Nephron (organoid): ENCODE measurements at regions not wholly inside any gene's neighbourhood (a gene's known extent, or its start where the extent isn't known, plus 50 kb on each side); places are given as distances from the start of the nearest gene placed in this dataset.
"Not testable (repeated sequence)": the region's sequence is repeated elsewhere in the genome, so short reads cannot be mapped to it uniquely, and the experiment has no call there.

Experiments
- H3K27ac Mint-ChIP-seq, 3 experiments: 2 replicates each; pipeline ENCODE4 v1.8.0; 2020; ENCODE audit warnings: mixed read lengths in 3 of 3, mild to moderate bottlenecking in 2 of 3, moderate library complexity in 1 of 3
- H3K27me3 Mint-ChIP-seq: 2 replicates; pipeline ENCODE4 v1.8.0; 2021; ENCODE audit warnings: low read depth, mild to moderate bottlenecking, moderate library complexity, mixed read lengths
- H3K36me3 Mint-ChIP-seq: 2 replicates; pipeline ENCODE4 v1.8.0; 2020; ENCODE audit warnings: low read depth, mixed read lengths
- H3K4me1 Mint-ChIP-seq: 2 replicates; pipeline ENCODE4 v1.8.0; 2020; ENCODE audit warnings: mixed read lengths
- H3K4me3 Mint-ChIP-seq, 3 experiments: 2 replicates each; pipeline ENCODE4 v1.8.0; 2020; ENCODE audit warnings: mild to moderate bottlenecking in 3 of 3, mixed read lengths in 3 of 3, moderate library complexity in 2 of 3
- H3K9me3 Mint-ChIP-seq: 2 replicates; pipeline ENCODE4 v1.8.0; 2020; ENCODE audit warnings: mixed read lengths
- CTCF ChIP-seq, 3 experiments: fragments of 200-600 bp; sonication (generic); IDR thresholded peaks; one replicate each; pipeline ENCODE4 v1.5.0; 2021; ENCODE audit warnings: antibody characterized with exemption in 3 of 3; ENCODE audit not compliant: unreplicated experiment in 3 of 3

- no peak for TF ChIP-seq CTCF (IDR thresholded peaks at IDR 0.05; ENCODE audit: unreplicated experiment in 3 of 3)
- Mint-ChIP-seq H3K36me3 (no peaks in the 10 kb centered on the region), H3K27ac (peak overlapping the region in 1 of 3 experiments; percentile 81), H3K27me3 (peaks cover 5% of the 10 kb centered on the region), H3K4me3 (no peak overlapping the region), H3K9me3 (no peaks in the 10 kb centered on the region), H3K4me1 (peaks cover 26% of the 10 kb centered on the region)
Observed at GRCh38 chr4:102405821-102406401, 60.6 kb upstream of the SLC39A8 start.

GRCh38 chr4:102410884-102411283 lies 65.6 kb upstream of the SLC39A8 start:
- H3K27ac Mint-ChIP-seq, H3K9me3 Mint-ChIP-seq, H3K4me3 Mint-ChIP-seq, H3K27me3 Mint-ChIP-seq, H3K4me1 Mint-ChIP-seq, H3K36me3 Mint-ChIP-seq: not testable (repeated sequence)

GRCh38 chr4:102411408-102411807 lies 66.1 kb upstream of the SLC39A8 start:
- H3K9me3 Mint-ChIP-seq = no peaks in the 10 kb centered on the region
- peaks cover 1% of the 10 kb centered on the region for H3K4me1 Mint-ChIP-seq
- H3K27ac Mint-ChIP-seq = no peak overlapping the region
- peaks cover 7% of the 10 kb centered on the region for H3K27me3 Mint-ChIP-seq
- TF ChIP-seq CTCF (IDR thresholded peaks at IDR 0.05; ENCODE audit: unreplicated experiment in 3 of 3) = no peak
- H3K4me3 Mint-ChIP-seq = no peak overlapping the region
- H3K36me3 Mint-ChIP-seq = no peaks in the 10 kb centered on the region

- peaks cover 3% of the 10 kb centered on the region for H3K27me3 Mint-ChIP-seq
- no peaks in the 10 kb centered on the region for H3K36me3 Mint-ChIP-seq
- H3K4me3 Mint-ChIP-seq = no peak overlapping the region
- H3K4me1 Mint-ChIP-seq = no peaks in the 10 kb centered on the region
- no peak for TF ChIP-seq CTCF (IDR thresholded peaks at IDR 0.05; ENCODE audit: unreplicated experiment in 3 of 3)
- H3K9me3 Mint-ChIP-seq = no peaks in the 10 kb centered on the region
- H3K27ac Mint-ChIP-seq = no peak overlapping the region
Observed at GRCh38 chr4:102416765-102417164, 71.5 kb upstream of the SLC39A8 start.

GRCh38 chr4:102420563-102421398 lies 75.5 kb upstream of the SLC39A8 start:
- no peaks in the 10 kb centered on the region for H3K4me1 Mint-ChIP-seq

GRCh38 chr4:102422843-102423242 lies 77.6 kb upstream of the SLC39A8 start:
- H3K9me3 Mint-ChIP-seq = peaks cover 12% of the 10 kb centered on the region
- H3K27me3 Mint-ChIP-seq = no peaks in the 10 kb centered on the region
- H3K4me1 Mint-ChIP-seq = no peaks in the 10 kb centered on the region
- no peak for TF ChIP-seq CTCF (IDR thresholded peaks at IDR 0.05; ENCODE audit: unreplicated experiment in 3 of 3)
- no peaks in the 10 kb centered on the region for H3K36me3 Mint-ChIP-seq
- H3K27ac Mint-ChIP-seq = no peak overlapping the region
- no peak overlapping the region for H3K4me3 Mint-ChIP-seq

More at GRCh38 chr4:102420563-102421398, 75.5 kb upstream of the SLC39A8 start:
- TF ChIP-seq CTCF (IDR thresholded peaks at IDR 0.05; ENCODE audit: unreplicated experiment in 3 of 3) = no peak
- H3K27me3 Mint-ChIP-seq = no peaks in the 10 kb centered on the region
- no peak overlapping the region for H3K27ac Mint-ChIP-seq
- no peak overlapping the region for H3K4me3 Mint-ChIP-seq
- peaks cover 12% of the 10 kb centered on the region for H3K9me3 Mint-ChIP-seq
- no peaks in the 10 kb centered on the region for H3K36me3 Mint-ChIP-seq
